ENCODE measurements at regions not wholly inside any gene's neighbourhood (a gene's known extent, or its start where the extent isn't known, plus 50 kb on each side); places are given as distances from the start of the nearest gene placed in this dataset.

- Histone ChIP-seq H3K27me3 (ENCODE audit: control insufficient read depth in 3 of 3, insufficient read depth in 3 of 3, low read depth in 1 of 3, low read length in 3 of 3) (peaks cover 0 to 4% (median 0%) of the 10 kb centered on the region in 3 experiments), H2BK120ac (ENCODE audit: low read depth, low read length) (no peak overlapping the region), H3K79me1 (ENCODE audit: low read depth, low read length) (no peaks in the 10 kb centered on the region), H3K18ac (ENCODE audit: low read length) (peak overlapping the region; percentile 31), H3K36me3 (replicated peaks in 1 of 2; ENCODE audit: control insufficient read depth in 2 of 2, insufficient read depth in 2 of 2, low read length in 2 of 2) (no peaks in the 10 kb centered on the region), H3K27ac (replicated peaks; ENCODE audit: low read length) (no peak overlapping the region), H2BK15ac (ENCODE audit: low read length) (no peak overlapping the region), H2BK5ac (ENCODE audit: low read length) (no peak overlapping the region), H2AFZ (ENCODE audit: low read length) (no peak overlapping the region), H2AK5ac (ENCODE audit: low read depth, low read length) (no peak overlapping the region), H3K9ac (ENCODE audit: low read depth, low read length, poor library complexity) (no peak overlapping the region), H3K9me3 (replicated peaks in 1 of 2; ENCODE audit: control insufficient read depth in 2 of 2, insufficient read depth in 1 of 2, low read depth in 1 of 2, low read length in 2 of 2) (no peaks in the 10 kb centered on the region), H4K91ac (ENCODE audit: low read depth, low read length, poor library complexity) (no peak overlapping the region), H3K4me2 (ENCODE audit: insufficient read depth, low read length, poor library complexity, severe bottlenecking) (no peak overlapping the region), H4K8ac (ENCODE audit: low read depth, low read length) (peak overlapping the region; percentile 53), H3K14ac (ENCODE audit: low read length) (no peak overlapping the region), H3K23ac (ENCODE audit: low read depth, low read length, poor library complexity) (no peak overlapping the region), H3K4ac (ENCODE audit: low read length) (no peak overlapping the region), H3K4me3 (ENCODE audit: low read length in 2 of 2) (no peak overlapping the region), H3K4me1 (ENCODE audit: control insufficient read depth in 2 of 2, insufficient read depth in 1 of 2, low read depth in 1 of 2, low read length in 2 of 2) (peaks cover 0 to 8% of the 10 kb centered on the region in 2 donors), H2BK12ac (ENCODE audit: low read length) (no peak overlapping the region)
- no peak for DNase-seq (ENCODE audit: low spot score)
- no CpG with 5 or more reads among the region's 3 CpGs for WGBS, 2 donors (ENCODE audit: extremely low coverage in 2 of 2, insufficient read length in 2 of 2, insufficient replicate concordance in 1 of 2)
Observed at GRCh38 chr3:43872301-43872700, 181.6 kb downstream of the ABHD5 start.

- Histone ChIP-seq H4K8ac (ENCODE audit: low read depth, low read length) (no peak overlapping the region), H3K79me1 (ENCODE audit: low read depth, low read length) (no peaks in the 10 kb centered on the region), H3K14ac (ENCODE audit: low read length) (no peak overlapping the region), H3K4ac (ENCODE audit: low read length) (no peak overlapping the region), H2BK5ac (ENCODE audit: low read length) (peak overlapping the region; percentile 25), H2BK120ac (ENCODE audit: low read depth, low read length) (no peak overlapping the region), H3K9ac (ENCODE audit: low read depth, low read length, poor library complexity) (no peak overlapping the region), H3K27ac (replicated peaks; ENCODE audit: low read length) (no peak overlapping the region), H2BK15ac (ENCODE audit: low read length) (peak overlapping the region; percentile 38), H3K18ac (ENCODE audit: low read length) (peak overlapping the region; percentile 80), H2AFZ (ENCODE audit: low read length) (no peak overlapping the region), H3K23ac (ENCODE audit: low read depth, low read length, poor library complexity) (no peak overlapping the region), H2AK5ac (ENCODE audit: low read depth, low read length) (no peak overlapping the region), H3K36me3 (replicated peaks in 1 of 2; ENCODE audit: control insufficient read depth in 2 of 2, insufficient read depth in 2 of 2, low read length in 2 of 2) (no peaks in the 10 kb centered on the region), H3K4me2 (ENCODE audit: insufficient read depth, low read length, poor library complexity, severe bottlenecking) (no peak overlapping the region), H3K9me3 (replicated peaks in 1 of 2; ENCODE audit: control insufficient read depth in 2 of 2, insufficient read depth in 1 of 2, low read depth in 1 of 2, low read length in 2 of 2) (no peaks in the 10 kb centered on the region), H3K27me3 (ENCODE audit: control insufficient read depth in 3 of 3, insufficient read depth in 3 of 3, low read depth in 1 of 3, low read length in 3 of 3) (peaks cover 0 to 5% (median 0%) of the 10 kb centered on the region in 3 experiments), H2BK12ac (ENCODE audit: low read length) (no peak overlapping the region), H3K4me1 (ENCODE audit: control insufficient read depth in 2 of 2, insufficient read depth in 1 of 2, low read depth in 1 of 2, low read length in 2 of 2) (peaks cover 0 to 8% of the 10 kb centered on the region in 2 donors), H4K91ac (ENCODE audit: low read depth, low read length, poor library complexity) (no peak overlapping the region), H3K4me3 (ENCODE audit: low read length in 2 of 2) (peak overlapping the region in 1 of 2 donors; percentile 4)
- WGBS, 2 donors (ENCODE audit: extremely low coverage in 2 of 2, insufficient read length in 2 of 2, insufficient replicate concordance in 1 of 2), result no CpG with 5 or more reads among the region's 6 CpGs
- DNase-seq (ENCODE audit: low spot score), result no peak
Observed at GRCh38 chr3:43872901-43873300, 182.2 kb downstream of the ABHD5 start.

GRCh38 chr3:43873723-43874122, 183.0 kb downstream of the ABHD5 start:
- no CpG with 5 or more reads among the region's 7 CpGs for WGBS, 2 donors (ENCODE audit: extremely low coverage in 2 of 2, insufficient read length in 2 of 2, insufficient replicate concordance in 1 of 2)
- Histone ChIP-seq H4K8ac (ENCODE audit: low read depth, low read length) (no peak overlapping the region), H3K14ac (ENCODE audit: low read length) (no peak overlapping the region), H2BK5ac (ENCODE audit: low read length) (no peak overlapping the region), H2BK120ac (ENCODE audit: low read depth, low read length) (no peak overlapping the region), H3K4me3 (ENCODE audit: low read length in 2 of 2) (no peak overlapping the region), H3K4ac (ENCODE audit: low read length) (no peak overlapping the region), H2BK12ac (ENCODE audit: low read length) (no peak overlapping the region), H2AK5ac (ENCODE audit: low read depth, low read length) (no peak overlapping the region), H3K9ac (ENCODE audit: low read depth, low read length, poor library complexity) (no peak overlapping the region), H3K9me3 (replicated peaks in 1 of 2; ENCODE audit: control insufficient read depth in 2 of 2, insufficient read depth in 1 of 2, low read depth in 1 of 2, low read length in 2 of 2) (no peaks in the 10 kb centered on the region), H3K4me1 (ENCODE audit: control insufficient read depth in 2 of 2, insufficient read depth in 1 of 2, low read depth in 1 of 2, low read length in 2 of 2) (peaks cover 0 to 9% of the 10 kb centered on the region in 2 donors), H2AFZ (ENCODE audit: low read length) (no peak overlapping the region), H3K27ac (replicated peaks; ENCODE audit: low read length) (no peak overlapping the region), H3K27me3 (ENCODE audit: control insufficient read depth in 3 of 3, insufficient read depth in 3 of 3, low read depth in 1 of 3, low read length in 3 of 3) (peaks cover 0 to 5% (median 0%) of the 10 kb centered on the region in 3 experiments), H3K36me3 (replicated peaks in 1 of 2; ENCODE audit: control insufficient read depth in 2 of 2, insufficient read depth in 2 of 2, low read length in 2 of 2) (no peaks in the 10 kb centered on the region), H4K91ac (ENCODE audit: low read depth, low read length, poor library complexity) (no peak overlapping the region), H3K4me2 (ENCODE audit: insufficient read depth, low read length, poor library complexity, severe bottlenecking) (no peak overlapping the region), H3K23ac (ENCODE audit: low read depth, low read length, poor library complexity) (no peak overlapping the region), H2BK15ac (ENCODE audit: low read length) (no peak overlapping the region), H3K18ac (ENCODE audit: low read length) (no peak overlapping the region), H3K79me1 (ENCODE audit: low read depth, low read length) (no peaks in the 10 kb centered on the region)
- DNase-seq (ENCODE audit: low spot score), result no peak

GRCh38 chr3:43874290-43874689, 183.6 kb downstream of the ABHD5 start:
- no CpG with 5 or more reads among the region's 1 CpG for WGBS, 2 donors (ENCODE audit: extremely low coverage in 2 of 2, insufficient read length in 2 of 2, insufficient replicate concordance in 1 of 2)
- no peak overlapping the region for H2BK15ac ChIP-seq (ENCODE audit: low read length)

More at GRCh38 chr3:43874290-43874689, 183.6 kb downstream of the ABHD5 start:
- Histone ChIP-seq H3K4ac (ENCODE audit: low read length) (no peak overlapping the region), H3K9me3 (replicated peaks in 1 of 2; ENCODE audit: control insufficient read depth in 2 of 2, insufficient read depth in 1 of 2, low read depth in 1 of 2, low read length in 2 of 2) (no peaks in the 10 kb centered on the region), H3K27ac (replicated peaks; ENCODE audit: low read length) (no peak overlapping the region), H4K8ac (ENCODE audit: low read depth, low read length) (no peak overlapping the region), H3K27me3 (ENCODE audit: control insufficient read depth in 3 of 3, insufficient read depth in 3 of 3, low read depth in 1 of 3, low read length in 3 of 3) (peaks cover 0 to 5% (median 0%) of the 10 kb centered on the region in 3 experiments), H3K36me3 (replicated peaks in 1 of 2; ENCODE audit: control insufficient read depth in 2 of 2, insufficient read depth in 2 of 2, low read length in 2 of 2) (no peaks in the 10 kb centered on the region), H3K23ac (ENCODE audit: low read depth, low read length, poor library complexity) (no peak overlapping the region), H3K9ac (ENCODE audit: low read depth, low read length, poor library complexity) (no peak overlapping the region), H3K4me3 (ENCODE audit: low read length in 2 of 2) (no peak overlapping the region), H2BK12ac (ENCODE audit: low read length) (no peak overlapping the region), H3K79me1 (ENCODE audit: low read depth, low read length) (no peaks in the 10 kb centered on the region), H2BK5ac (ENCODE audit: low read length) (no peak overlapping the region), H2BK120ac (ENCODE audit: low read depth, low read length) (no peak overlapping the region), H3K14ac (ENCODE audit: low read length) (no peak overlapping the region), H3K4me2 (ENCODE audit: insufficient read depth, low read length, poor library complexity, severe bottlenecking) (no peak overlapping the region), H4K91ac (ENCODE audit: low read depth, low read length, poor library complexity) (no peak overlapping the region), H3K18ac (ENCODE audit: low read length) (no peak overlapping the region), H3K4me1 (ENCODE audit: control insufficient read depth in 2 of 2, insufficient read depth in 1 of 2, low read depth in 1 of 2, low read length in 2 of 2) (peaks cover 0 to 14% of the 10 kb centered on the region in 2 donors), H2AFZ (ENCODE audit: low read length) (no peak overlapping the region), H2AK5ac (ENCODE audit: low read depth, low read length) (no peak overlapping the region)
- DNase-seq (ENCODE audit: low spot score), result no peak

Measured in neuronal stem cell (in vitro differentiated cells).